SJCRH30 (cell line): ENCODE measurements at regions not wholly inside any gene's neighbourhood (a gene's known extent, or its start where the extent isn't known, plus 50 kb on each side); places are given as distances from the start of the nearest gene placed in this dataset.
"Not testable (repeated sequence)": the region's sequence is repeated elsewhere in the genome, so short reads cannot be mapped to it uniquely, and the experiment has no call there.

ENCODE experiments used
- DNase-seq, 2 experiments: peaks; one replicate each; pipeline ENCODE4 v3.0.0-alpha.2; 2015 to 2020
- H3K27ac ChIP-seq: fragments of 250-450 bp; sonication (Bioruptor Pico); 2 replicates; pipeline ENCODE4 v1.5.1; 2020; ENCODE audit warnings: mild to moderate bottlenecking, moderate library complexity
- H3K27me3 ChIP-seq: fragments of 250-450 bp; sonication (Bioruptor Pico); 2 replicates; pipeline ENCODE4 v1.5.1; 2020; ENCODE audit warnings: mild to moderate bottlenecking, moderate library complexity
- H3K36me3 ChIP-seq: fragments of 250-450 bp; sonication (Bioruptor Pico); 2 replicates; pipeline ENCODE4 v1.5.1; 2020; ENCODE audit warnings: mild to moderate bottlenecking, moderate library complexity
- H3K4me1 ChIP-seq: fragments of 250-450 bp; sonication (Bioruptor Pico); 2 replicates; pipeline ENCODE4 v1.5.1; 2020; ENCODE audit warnings: mild to moderate bottlenecking, moderate library complexity
- H3K4me3 ChIP-seq: fragments of 250-450 bp; sonication (Bioruptor Pico); 2 replicates; pipeline ENCODE4 v1.5.1; 2020; ENCODE audit warnings: mild to moderate bottlenecking, moderate library complexity
- H3K9me3 ChIP-seq: fragments of 250-450 bp; sonication (Bioruptor Pico); replicated peaks from 2 replicates; pipeline ENCODE4 v1.5.1; 2020; ENCODE audit warnings: mild to moderate bottlenecking, moderate library complexity

GRCh38 chr15:83335542-83335941 is 51.1 kb upstream of the BNC1 start:
- H3K27ac ChIP-seq, H3K4me3 ChIP-seq, H3K27me3 ChIP-seq, H3K9me3 ChIP-seq, H3K4me1 ChIP-seq, H3K36me3 ChIP-seq, DNase-seq: not testable (repeated sequence)

GRCh38 chr15:83339396-83339795 is 54.9 kb upstream of the BNC1 start:
- no peaks in the 10 kb centered on the region for H3K36me3 ChIP-seq
- no peak overlapping the region for H3K4me3 ChIP-seq
- no peaks in the 10 kb centered on the region for H3K9me3 ChIP-seq
- H3K4me1 ChIP-seq, result no peaks in the 10 kb centered on the region
- H3K27me3 ChIP-seq, result no peaks in the 10 kb centered on the region
- DNase-seq, result no peak
- H3K27ac ChIP-seq, result no peak overlapping the region

GRCh38 chr15:83340087-83340486 is 55.6 kb upstream of the BNC1 start:
- H3K27me3 ChIP-seq, result no peaks in the 10 kb centered on the region
- no peak overlapping the region for H3K27ac ChIP-seq
- no peaks in the 10 kb centered on the region for H3K9me3 ChIP-seq
- H3K4me1 ChIP-seq, result no peaks in the 10 kb centered on the region
- H3K36me3 ChIP-seq, result no peaks in the 10 kb centered on the region
- no peak overlapping the region for H3K4me3 ChIP-seq
- no peak for DNase-seq

- no peak overlapping the region for H3K27ac ChIP-seq
Measured at GRCh38 chr15:83346342-83346741, 61.9 kb upstream of the BNC1 start.

GRCh38 chr15:83352119-83352518 is 67.7 kb upstream of the BNC1 start:
- no peaks in the 10 kb centered on the region for H3K4me1 ChIP-seq
- no peak overlapping the region for H3K27ac ChIP-seq
- H3K4me3 ChIP-seq, result no peak overlapping the region
- no peaks in the 10 kb centered on the region for H3K36me3 ChIP-seq
- DNase-seq, result no peak
- H3K27me3 ChIP-seq, result no peaks in the 10 kb centered on the region
- no peaks in the 10 kb centered on the region for H3K9me3 ChIP-seq

More at GRCh38 chr15:83346342-83346741, 61.9 kb upstream of the BNC1 start:
- Histone ChIP-seq H3K36me3 (no peaks in the 10 kb centered on the region), H3K9me3 (no peaks in the 10 kb centered on the region), H3K4me1 (no peaks in the 10 kb centered on the region), H3K4me3 (no peak overlapping the region), H3K27me3 (no peaks in the 10 kb centered on the region)
- DNase-seq, result no peak

- Histone ChIP-seq H3K9me3 (no peaks in the 10 kb centered on the region), H3K27ac (no peak overlapping the region), H3K36me3 (no peaks in the 10 kb centered on the region), H3K27me3 (peaks cover 12% of the 10 kb centered on the region; the same call in 1 of the 2 replicates), H3K4me1 (no peaks in the 10 kb centered on the region), H3K4me3 (no peak overlapping the region)
- no peak for DNase-seq
Measured at GRCh38 chr15:83356501-83357399, 72.3 kb upstream of the BNC1 start.

GRCh38 chr15:83358972-83359564 is 74.6 kb upstream of the BNC1 start:
- no peak for DNase-seq
- H3K4me1 ChIP-seq, result no peaks in the 10 kb centered on the region
- no peak overlapping the region for H3K4me3 ChIP-seq
- no peaks in the 10 kb centered on the region for H3K36me3 ChIP-seq
- no peaks in the 10 kb centered on the region for H3K9me3 ChIP-seq
- H3K27ac ChIP-seq, result no peak overlapping the region
- H3K27me3 ChIP-seq, result peaks cover 12% of the 10 kb centered on the region; the same call in 1 of the 2 replicates

- H3K36me3 ChIP-seq, result no peaks in the 10 kb centered on the region
- H3K27ac ChIP-seq, result no peak overlapping the region
- no peaks in the 10 kb centered on the region for H3K9me3 ChIP-seq
- no peaks in the 10 kb centered on the region for H3K4me1 ChIP-seq
- DNase-seq, result no peak
- H3K27me3 ChIP-seq, result peaks cover 22% of the 10 kb centered on the region
- no peak overlapping the region for H3K4me3 ChIP-seq
Measured at GRCh38 chr15:83362706-83363105, 78.2 kb upstream of the BNC1 start.

- H3K4me3 ChIP-seq, result no peak overlapping the region
- no peak overlapping the region for H3K27ac ChIP-seq
Measured at GRCh38 chr15:83364501-83364900, 80.0 kb upstream of the BNC1 start.

GRCh38 chr15:83365370-83365938 is 81.0 kb upstream of the BNC1 start:
- DNase-seq, result peak; percentile 17 to 41
- H3K36me3 ChIP-seq, result no peaks in the 10 kb centered on the region
- H3K27me3 ChIP-seq, result peaks cover 23% of the 10 kb centered on the region
- no peaks in the 10 kb centered on the region for H3K9me3 ChIP-seq
- H3K27ac ChIP-seq, result no peak overlapping the region
- no peak overlapping the region for H3K4me3 ChIP-seq
- H3K4me1 ChIP-seq, result no peaks in the 10 kb centered on the region

More at GRCh38 chr15:83364501-83364900, 80.0 kb upstream of the BNC1 start:
- no peaks in the 10 kb centered on the region for H3K36me3 ChIP-seq
- peaks cover 19% of the 10 kb centered on the region for H3K27me3 ChIP-seq
- DNase-seq, result no peak
- no peaks in the 10 kb centered on the region for H3K4me1 ChIP-seq
- H3K9me3 ChIP-seq, result no peaks in the 10 kb centered on the region

GRCh38 chr15:83372434-83372891 is 74.7 kb upstream of the SH3GL3 start:
- Histone ChIP-seq H3K4me3 (no peak overlapping the region), H3K36me3 (no peaks in the 10 kb centered on the region), H3K9me3 (no peaks in the 10 kb centered on the region), H3K27me3 (peaks cover 27% of the 10 kb centered on the region), H3K4me1 (no peaks in the 10 kb centered on the region), H3K27ac (no peak overlapping the region)
- DNase-seq, result peak; percentile 30 to 38

GRCh38 chr15:83378921-83379578 is 68.1 kb upstream of the SH3GL3 start:
- H3K9me3 ChIP-seq, result no peaks in the 10 kb centered on the region
- H3K4me3 ChIP-seq, result no peak overlapping the region
- H3K36me3 ChIP-seq, result no peaks in the 10 kb centered on the region
- peaks cover 6% of the 10 kb centered on the region; the same call in 1 of the 2 replicates for H3K4me1 ChIP-seq
- DNase-seq, result no peak
- peaks cover 2% of the 10 kb centered on the region; the same call in 1 of the 2 replicates for H3K27me3 ChIP-seq
- no peak overlapping the region for H3K27ac ChIP-seq

GRCh38 chr15:83379579-83379959 is 67.6 kb upstream of the SH3GL3 start:
- H3K27me3 ChIP-seq, result no peaks in the 10 kb centered on the region
- no peak for DNase-seq
- H3K36me3 ChIP-seq, result no peaks in the 10 kb centered on the region
- peaks cover 6% of the 10 kb centered on the region; the same call in 1 of the 2 replicates for H3K4me1 ChIP-seq
- no peak overlapping the region for H3K27ac ChIP-seq
- no peaks in the 10 kb centered on the region for H3K9me3 ChIP-seq
- no peak overlapping the region for H3K4me3 ChIP-seq

GRCh38 chr15:83380059-83380458 is 67.1 kb upstream of the SH3GL3 start:
- peaks cover 6% of the 10 kb centered on the region; the same call in 1 of the 2 replicates for H3K4me1 ChIP-seq
- H3K4me3 ChIP-seq, result no peak overlapping the region
- no peaks in the 10 kb centered on the region for H3K27me3 ChIP-seq
- no peak overlapping the region for H3K27ac ChIP-seq
- H3K36me3 ChIP-seq, result no peaks in the 10 kb centered on the region
- no peak for DNase-seq
- no peaks in the 10 kb centered on the region for H3K9me3 ChIP-seq

GRCh38 chr15:83380682-83381081 is 66.5 kb upstream of the SH3GL3 start:
- no peaks in the 10 kb centered on the region for H3K27me3 ChIP-seq
- H3K36me3 ChIP-seq, result no peaks in the 10 kb centered on the region
- DNase-seq, result peak; percentile 28 to 52
- H3K27ac ChIP-seq, result no peak overlapping the region
- H3K4me1 ChIP-seq, result peaks cover 6% of the 10 kb centered on the region; the same call in 1 of the 2 replicates
- no peaks in the 10 kb centered on the region for H3K9me3 ChIP-seq
- no peak overlapping the region for H3K4me3 ChIP-seq
